GM19468 (cell line): ENCODE measurements at regions not wholly inside any gene's neighbourhood (a gene's known extent, or its start where the extent isn't known, plus 50 kb on each side); places are given as distances from the start of the nearest gene placed in this dataset.

Experiments used
- ATAC-seq: cut with Tn5 transposase; IDR thresholded peaks from one replicate; pipeline ENCODE4 v1.9.1; 2021; ENCODE audit warnings: mild to moderate bottlenecking, moderate library complexity, moderate number of reproducible peaks; ENCODE audit not compliant: unreplicated experiment; ENCODE audit errors: extremely low read depth

DNA sequence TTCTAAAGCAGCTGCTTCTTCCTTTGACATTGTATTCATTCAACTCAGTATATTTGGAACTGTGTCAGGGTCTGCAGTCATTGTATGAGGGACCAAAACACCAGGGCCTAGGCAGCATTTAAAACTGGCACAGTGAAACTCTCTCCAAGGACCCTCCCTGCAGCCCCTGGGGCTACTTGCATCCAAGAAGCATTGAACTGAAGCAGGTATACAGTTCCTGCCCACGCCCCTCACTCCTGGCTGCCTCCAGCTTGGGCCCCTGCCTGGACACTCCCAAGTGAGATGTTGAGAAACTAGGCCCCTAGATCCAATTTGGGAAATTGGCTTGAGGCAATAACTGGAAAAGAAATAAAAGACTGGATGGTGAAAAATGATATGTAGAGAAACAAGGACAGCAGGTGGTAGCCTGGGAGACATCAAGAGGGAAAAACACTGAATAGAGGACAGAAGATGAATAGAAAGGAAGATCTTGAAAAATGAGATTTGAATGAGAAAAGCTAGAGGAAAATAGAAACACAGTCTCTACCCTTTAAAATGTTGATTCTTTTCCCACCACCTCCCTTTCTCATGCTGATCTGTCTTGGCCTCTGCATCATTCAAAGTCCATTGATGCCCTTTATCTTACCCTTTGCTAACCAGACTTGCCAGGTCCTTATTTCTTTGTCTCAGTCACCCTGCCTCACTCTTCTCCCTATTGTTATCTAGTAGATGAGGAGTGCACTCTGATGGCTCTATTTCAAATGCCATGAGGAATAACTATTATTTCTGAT is 368.8 kb upstream of the CDH8 start:
- ATAC-seq, result no peak

DNA sequence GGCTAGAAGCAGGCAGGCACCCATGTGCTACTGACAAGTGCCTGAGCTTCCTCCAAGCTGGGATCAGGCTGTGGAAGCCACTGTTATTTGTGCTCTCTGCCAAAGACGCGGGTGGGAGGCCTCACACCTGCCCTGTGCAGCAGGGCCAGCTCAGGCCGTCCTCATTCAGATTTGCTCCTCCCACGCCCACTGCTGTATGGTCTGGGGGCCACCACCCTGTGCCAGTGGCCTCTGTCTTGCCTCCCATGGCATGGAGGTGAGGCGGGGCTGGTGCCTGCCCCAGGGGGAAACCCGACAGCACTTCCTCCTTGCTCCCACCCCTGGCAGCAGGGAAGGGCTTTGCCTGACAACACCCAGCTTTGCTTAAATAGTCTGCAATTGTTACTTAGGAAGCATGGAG is 356.5 kb upstream of the CDH8 start:
- no peak for ATAC-seq

DNA sequence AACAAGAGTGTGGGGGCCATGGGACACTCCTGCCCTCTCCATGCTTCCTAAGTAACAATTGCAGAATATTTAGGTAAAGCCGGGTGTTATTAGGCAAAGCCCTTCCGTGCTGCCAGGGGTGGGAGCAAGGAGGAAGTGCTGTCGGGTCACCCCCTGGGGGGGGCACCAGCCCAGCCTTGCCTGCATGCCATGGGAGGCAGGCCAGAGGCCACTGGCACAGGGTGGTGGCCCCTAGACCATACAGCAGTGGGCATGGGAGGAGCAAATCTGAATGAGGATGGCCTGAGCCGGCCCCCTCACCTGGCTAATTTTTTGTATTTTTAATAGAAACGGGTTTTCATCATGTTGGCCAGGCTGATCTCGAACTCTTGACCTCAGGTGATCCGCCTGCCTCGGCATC is 355.7 kb upstream of the CDH8 start:
- ATAC-seq, result no peak

- ATAC-seq, result no peak
Measured at GRCh38 chr16:62391134-62391533, 354.9 kb upstream of the CDH8 start.

DNA sequence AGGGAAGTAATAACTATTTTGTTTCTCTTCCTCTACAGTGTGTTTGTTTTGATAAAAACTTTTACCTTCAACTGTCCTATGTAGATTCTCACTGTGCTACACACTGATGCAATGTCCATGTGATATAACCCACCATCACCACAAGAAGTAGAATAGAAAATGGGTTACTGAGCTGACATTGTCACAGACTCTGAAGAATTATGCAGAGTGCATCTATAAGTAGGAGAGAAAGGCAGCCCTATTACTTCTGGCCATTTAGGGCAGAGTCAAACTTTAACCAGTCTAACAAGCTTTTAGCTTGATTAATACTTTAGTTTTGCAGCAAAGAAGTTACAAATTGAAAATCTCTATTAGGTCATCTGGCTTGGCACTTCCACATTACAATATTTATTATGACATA is 354.0 kb upstream of the CDH8 start:
- no peak for ATAC-seq

GRCh38 chr16:62386411-62386810 is 350.2 kb upstream of the CDH8 start:
- ATAC-seq, result no peak

DNA sequence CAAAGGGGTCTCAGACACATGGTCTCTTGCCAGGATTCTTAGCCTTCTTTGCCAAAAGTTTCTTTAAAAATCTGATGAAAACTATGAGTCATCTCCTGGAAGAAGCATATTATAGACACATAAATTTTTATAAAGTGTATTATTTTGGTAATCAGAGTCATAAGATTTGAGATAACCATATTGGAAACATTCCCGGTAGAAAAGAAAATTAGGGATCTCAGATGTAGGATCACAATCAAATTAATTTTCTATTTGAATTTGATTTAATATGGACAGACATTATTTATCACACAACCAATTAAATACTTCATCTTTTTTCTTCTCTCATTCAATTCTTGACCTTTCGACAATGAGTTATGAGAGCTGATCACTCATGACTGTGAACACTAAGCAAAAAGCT is 347.7 kb upstream of the CDH8 start:
- no peak for ATAC-seq

GRCh38 chr16:62370445-62370844 is 334.2 kb upstream of the CDH8 start:
- ATAC-seq, result no peak

GRCh38 chr16:62363501-62363900 is 327.3 kb upstream of the CDH8 start:
- no peak for ATAC-seq

- ATAC-seq, result no peak
Measured at GRCh38 chr16:62353355-62353754, 317.1 kb upstream of the CDH8 start.

DNA sequence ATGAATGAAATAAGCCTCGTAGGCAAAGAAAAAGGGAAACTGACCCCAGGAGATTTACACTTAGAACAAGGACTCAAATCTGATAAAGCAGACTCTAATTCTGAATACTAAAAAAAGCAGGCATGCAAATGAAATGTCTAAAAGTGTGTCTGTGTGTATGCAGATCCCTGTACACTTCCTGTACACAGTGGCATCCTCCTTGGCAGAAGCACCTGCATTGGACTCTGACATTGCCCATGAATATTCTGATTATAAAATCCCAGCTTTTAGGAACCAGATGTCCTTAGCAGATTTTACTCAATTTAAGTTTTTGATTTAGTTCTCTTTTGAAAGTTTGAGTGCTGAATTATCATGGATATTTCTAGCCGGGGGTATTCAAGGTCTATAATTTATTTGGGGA is 306.0 kb upstream of the CDH8 start:
- ATAC-seq, result no peak

DNA sequence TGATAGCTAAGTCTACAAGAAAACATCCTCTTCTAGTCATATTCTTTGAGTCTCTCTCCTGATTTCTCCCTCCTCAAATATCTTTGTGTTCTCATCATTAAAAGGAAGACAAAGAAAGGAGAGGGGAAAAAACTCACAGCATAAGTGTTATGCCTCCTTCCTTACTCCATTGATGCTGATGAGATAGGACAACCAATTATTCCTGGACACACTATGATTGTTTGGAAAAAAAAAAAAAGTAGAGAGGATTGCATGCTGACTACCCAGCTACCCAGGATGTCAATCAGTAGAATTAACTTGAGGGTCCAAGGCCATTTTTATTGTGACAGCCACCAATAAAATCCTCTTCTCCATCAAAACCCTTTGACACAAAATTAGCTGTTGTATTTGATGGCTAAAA is 299.1 kb upstream of the CDH8 start:
- no peak for ATAC-seq

GRCh38 chr16:62321606-62322005 is 285.4 kb upstream of the CDH8 start:
- ATAC-seq, result no peak

GRCh38 chr16:62298600-62298999 is 262.4 kb upstream of the CDH8 start:
- ATAC-seq, result no peak

DNA sequence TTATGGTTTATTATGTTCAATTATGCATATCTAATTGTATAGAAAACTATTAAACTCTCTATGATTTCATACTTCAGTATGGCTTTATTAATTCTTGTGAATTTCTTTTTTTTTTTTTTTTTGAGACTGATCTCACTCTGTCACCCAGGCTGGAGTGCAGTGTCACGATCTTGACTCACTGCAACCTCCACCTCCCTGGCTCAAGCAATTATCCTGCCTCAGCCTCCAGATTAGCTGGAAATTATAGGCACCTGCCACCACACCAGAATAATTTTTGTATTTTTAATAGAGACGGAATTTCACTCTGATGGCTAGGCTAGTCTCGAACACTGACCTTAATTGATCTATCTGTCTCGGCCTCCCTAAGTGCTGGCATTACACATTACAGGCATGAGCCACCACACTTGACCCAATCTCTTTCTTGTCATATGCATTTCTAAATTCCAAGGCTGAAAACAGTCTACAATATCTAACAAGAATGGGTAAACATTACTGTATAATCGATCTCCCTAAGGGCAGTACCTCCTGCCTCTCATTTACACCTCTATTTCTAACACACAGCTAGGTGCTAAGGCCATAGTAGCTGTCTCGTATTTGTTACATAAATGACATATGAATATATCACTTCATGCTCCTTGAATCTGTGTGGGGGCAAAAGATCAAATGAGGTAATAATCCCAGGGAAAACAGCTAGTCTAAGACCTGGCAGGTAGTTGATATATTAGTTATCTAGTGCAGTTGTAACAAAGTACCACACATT is 258.2 kb upstream of the CDH8 start:
- no peak for ATAC-seq

DNA sequence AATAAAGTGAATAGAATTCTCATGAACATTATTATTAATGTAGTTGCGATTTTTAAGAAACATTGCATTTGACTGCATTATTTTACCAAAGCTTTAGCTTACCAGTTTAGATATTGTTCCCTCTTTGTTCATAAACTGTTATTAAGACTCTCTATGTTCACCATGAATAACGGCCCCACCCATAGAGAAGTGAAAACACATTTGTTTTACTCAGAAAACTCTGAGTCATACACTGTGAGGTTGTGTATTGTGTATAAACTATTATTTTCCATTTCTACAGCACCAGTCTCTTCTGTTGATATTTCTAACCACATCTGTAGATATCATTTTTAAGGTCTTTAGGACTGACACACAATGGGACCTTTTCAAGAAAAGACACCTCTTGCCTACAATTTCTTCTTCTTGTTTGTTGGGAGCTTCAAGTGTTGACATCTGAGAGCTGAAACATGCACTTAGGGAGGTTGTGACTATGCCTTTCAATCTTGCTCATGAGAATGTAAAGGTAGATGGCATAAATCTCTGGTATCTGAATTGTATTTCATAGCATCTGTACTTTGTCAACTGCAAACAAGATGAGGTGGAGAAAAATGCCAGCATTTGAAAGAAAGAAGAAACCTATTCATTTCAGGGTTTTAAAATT is 252.9 kb upstream of the CDH8 start:
- no peak for ATAC-seq

DNA sequence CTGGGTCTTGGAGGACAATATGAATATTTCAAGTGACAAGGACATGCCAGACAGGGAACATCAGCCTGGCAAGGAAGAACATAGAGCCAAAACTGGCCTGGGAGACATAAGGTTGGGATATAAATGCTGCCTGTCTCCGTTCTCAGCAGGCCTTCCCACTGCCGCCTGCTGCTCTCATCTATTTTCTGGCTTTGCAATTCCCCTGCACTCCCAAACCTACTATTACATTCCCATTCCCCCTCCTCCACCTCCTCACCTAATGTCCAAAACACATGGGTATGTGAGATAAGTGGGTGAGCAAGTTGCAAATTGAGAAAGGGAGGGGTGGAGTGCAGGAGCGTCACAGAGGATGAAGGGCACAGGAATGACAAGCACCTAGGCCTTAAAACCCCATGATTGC is 244.3 kb upstream of the CDH8 start:
- ATAC-seq, result no peak

GRCh38 chr16:62277942-62278341 is 241.7 kb upstream of the CDH8 start:
- no peak for ATAC-seq

- no peak for ATAC-seq
Measured at GRCh38 chr16:62276637-62277036, 240.4 kb upstream of the CDH8 start.

DNA sequence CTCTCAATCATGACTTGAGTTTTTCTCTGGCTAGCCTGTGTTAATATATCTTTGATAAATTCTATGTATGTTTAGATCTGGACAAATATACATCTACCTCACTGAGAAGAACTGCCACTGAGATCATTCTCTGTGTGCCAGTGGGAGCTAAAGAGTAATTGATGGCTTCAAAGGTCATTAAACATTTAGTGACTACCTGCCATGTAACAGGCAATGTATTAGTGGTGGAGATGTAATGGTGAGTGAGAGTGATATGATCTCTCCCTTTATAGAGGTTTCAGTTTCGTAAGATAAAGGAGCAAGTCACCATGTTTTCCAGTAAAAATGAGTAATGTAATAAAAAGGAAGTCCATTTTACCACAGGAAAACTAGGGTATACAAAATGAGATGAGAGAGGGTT is 235.8 kb upstream of the CDH8 start:
- ATAC-seq, result no peak

- no peak for ATAC-seq
Measured at GRCh38 chr16:62261760-62262159, 225.5 kb upstream of the CDH8 start.
